Activated T-cell treated with anti-CD3 and anti-CD28 coated beads, Interleukin-2, amount 50 U/mL, for 72 hours (primary cell): ENCODE measurements at regions not wholly inside any gene's neighbourhood (a gene's known extent, or its start where the extent isn't known, plus 50 kb on each side); places are given as distances from the start of the nearest gene placed in this dataset.

Experiments
- ATAC-seq, 2 donors: fragments of 150-1000 bp; cut with Tn5 transposase; replicated peaks in 1 of 2; 2 replicates each; pipeline ENCODE4 v1.10.0; 2021; ENCODE audit warnings: moderate library complexity in 2 of 2, mild to moderate bottlenecking in 1 of 2
- DNase-seq, 2 donors: peaks; one replicate each; pipeline ENCODE4 v3.0.0; 2021 to 2022; ENCODE audit warnings: mixed read lengths in 1 of 2
- H3K27ac Mint-ChIP-seq: one replicate; pipeline ENCODE4 v1.8.0; 2022; ENCODE audit warnings: mild to moderate bottlenecking, moderate library complexity, mixed read lengths
- H3K27me3 Mint-ChIP-seq: one replicate; pipeline ENCODE4 v1.8.0; 2022; ENCODE audit warnings: low read depth, mixed read lengths
- H3K36me3 Mint-ChIP-seq, 2 donors: one replicate each; pipeline ENCODE4 v1.8.0; 2022; ENCODE audit warnings: mixed read lengths in 2 of 2, mild to moderate bottlenecking in 1 of 2; ENCODE audit not compliant: insufficient read depth in 2 of 2
- H3K4me1 Mint-ChIP-seq: one replicate; pipeline ENCODE4 v1.8.0; 2022; ENCODE audit warnings: low read depth, mixed read lengths
- H3K4me3 Mint-ChIP-seq, 2 donors: one replicate each; pipeline ENCODE4 v1.8.0; 2022; ENCODE audit warnings: mild to moderate bottlenecking in 2 of 2, mixed read lengths in 2 of 2, moderate library complexity in 2 of 2
- H3K9me3 Mint-ChIP-seq, 2 donors: one replicate each; pipeline ENCODE4 v1.8.0; 2022; ENCODE audit warnings: mixed read lengths in 2 of 2

DNA sequence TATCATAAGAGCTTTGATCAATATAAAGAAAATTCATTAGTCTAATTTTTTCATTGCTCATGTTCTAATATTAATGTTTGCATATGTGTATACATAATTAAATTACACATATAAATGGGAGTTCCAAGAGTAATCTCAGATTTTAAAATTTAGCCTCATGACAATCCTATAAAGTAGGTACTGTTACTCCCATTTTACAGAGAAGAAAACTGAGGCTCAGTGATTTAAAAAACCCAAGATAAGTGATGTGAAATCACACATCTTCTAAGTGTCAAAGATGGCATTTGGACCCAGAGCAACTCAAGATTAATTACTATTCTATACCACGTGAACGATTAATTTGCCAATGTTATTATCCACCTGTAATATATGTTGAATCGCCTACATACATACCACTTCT lies 122.3 kb downstream of the TM2D1 start:
- no peak for ATAC-seq
- Mint-ChIP-seq H3K36me3 (no peaks in the 10 kb centered on the region), H3K27ac (no peak overlapping the region), H3K4me1 (no peaks in the 10 kb centered on the region), H3K9me3 (no peaks in the 10 kb centered on the region), H3K27me3 (no peaks in the 10 kb centered on the region), H3K4me3 (no peak overlapping the region)
- DNase-seq = no peak

DNA sequence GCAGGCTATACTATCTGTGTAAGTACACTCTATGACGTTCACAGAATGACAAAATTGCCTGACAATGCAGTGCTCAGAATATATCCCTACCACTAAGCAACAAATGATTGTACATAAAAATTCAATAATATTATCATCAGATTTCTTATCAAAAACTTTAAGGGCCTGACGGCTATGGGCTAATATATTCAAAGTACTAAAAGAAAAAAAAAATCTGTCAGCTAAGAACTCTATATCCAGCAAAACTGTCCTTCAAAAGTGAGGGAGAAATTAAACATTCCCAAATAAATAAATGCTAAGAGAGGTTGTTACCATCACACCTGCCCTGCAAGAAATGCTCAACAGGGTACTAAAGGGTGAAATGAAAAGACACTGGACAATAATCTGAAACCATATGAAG lies 127.3 kb downstream of the TM2D1 start:
- Mint-ChIP-seq H3K36me3 (no peaks in the 10 kb centered on the region), H3K4me1 (no peaks in the 10 kb centered on the region), H3K4me3 (no peak overlapping the region), H3K9me3 (no peaks in the 10 kb centered on the region), H3K27me3 (peaks cover 5% of the 10 kb centered on the region), H3K27ac (no peak overlapping the region)
- ATAC-seq (no peak), DNase-seq (no peak)

DNA sequence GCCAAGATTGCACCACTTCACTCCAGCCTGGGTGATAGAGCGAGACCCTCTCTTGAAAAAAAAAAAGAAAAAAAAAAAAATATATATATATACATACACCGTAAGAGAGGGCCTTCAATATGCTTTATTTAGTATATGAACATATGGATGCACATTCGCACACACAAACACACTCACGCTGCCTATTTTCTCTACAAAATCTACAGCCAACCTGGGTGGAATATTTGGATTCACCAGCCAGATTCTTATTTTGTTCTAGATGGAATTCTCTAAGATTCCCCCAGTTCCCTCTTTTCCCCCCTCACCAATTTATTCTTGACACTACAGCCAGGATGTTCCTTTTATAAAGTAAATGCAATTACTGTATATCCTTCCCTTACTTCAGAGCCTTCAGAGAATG lies 131.6 kb downstream of the TM2D1 start:
- Mint-ChIP-seq H3K4me1 (no peaks in the 10 kb centered on the region), H3K4me3 (no peak overlapping the region), H3K36me3 (no peaks in the 10 kb centered on the region), H3K27me3 (peaks cover 5% of the 10 kb centered on the region), H3K27ac (no peak overlapping the region), H3K9me3 (no peaks in the 10 kb centered on the region)
- no peak for DNase-seq
- ATAC-seq = no peak

DNA sequence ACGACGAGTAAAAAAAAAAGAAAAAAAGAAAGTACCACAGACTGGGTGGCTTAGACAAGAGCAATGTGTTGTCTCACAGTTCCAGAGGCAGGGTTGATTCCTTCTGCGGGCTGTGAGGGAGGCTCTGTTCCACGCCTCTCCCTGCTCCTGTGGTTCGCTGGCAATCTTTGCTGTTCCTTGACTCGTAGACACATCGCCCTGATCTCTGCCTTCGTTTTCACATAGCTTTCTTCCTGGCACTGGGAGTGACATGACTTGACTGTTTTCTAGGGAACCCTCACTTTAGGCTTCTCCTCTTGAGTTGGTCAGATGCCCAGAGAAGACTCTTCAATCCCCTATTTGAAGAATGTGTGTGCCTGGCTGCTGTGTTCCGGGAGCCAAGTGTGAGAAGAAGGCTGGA lies 133.6 kb downstream of the TM2D1 start:
- Mint-ChIP-seq H3K27me3 (peaks cover 5% of the 10 kb centered on the region), H3K9me3 (no peaks in the 10 kb centered on the region), H3K36me3 (no peaks in the 10 kb centered on the region), H3K4me1 (no peaks in the 10 kb centered on the region), H3K27ac (no peak overlapping the region), H3K4me3 (no peak overlapping the region)
- DNase-seq = no peak
- ATAC-seq = no peak

DNA sequence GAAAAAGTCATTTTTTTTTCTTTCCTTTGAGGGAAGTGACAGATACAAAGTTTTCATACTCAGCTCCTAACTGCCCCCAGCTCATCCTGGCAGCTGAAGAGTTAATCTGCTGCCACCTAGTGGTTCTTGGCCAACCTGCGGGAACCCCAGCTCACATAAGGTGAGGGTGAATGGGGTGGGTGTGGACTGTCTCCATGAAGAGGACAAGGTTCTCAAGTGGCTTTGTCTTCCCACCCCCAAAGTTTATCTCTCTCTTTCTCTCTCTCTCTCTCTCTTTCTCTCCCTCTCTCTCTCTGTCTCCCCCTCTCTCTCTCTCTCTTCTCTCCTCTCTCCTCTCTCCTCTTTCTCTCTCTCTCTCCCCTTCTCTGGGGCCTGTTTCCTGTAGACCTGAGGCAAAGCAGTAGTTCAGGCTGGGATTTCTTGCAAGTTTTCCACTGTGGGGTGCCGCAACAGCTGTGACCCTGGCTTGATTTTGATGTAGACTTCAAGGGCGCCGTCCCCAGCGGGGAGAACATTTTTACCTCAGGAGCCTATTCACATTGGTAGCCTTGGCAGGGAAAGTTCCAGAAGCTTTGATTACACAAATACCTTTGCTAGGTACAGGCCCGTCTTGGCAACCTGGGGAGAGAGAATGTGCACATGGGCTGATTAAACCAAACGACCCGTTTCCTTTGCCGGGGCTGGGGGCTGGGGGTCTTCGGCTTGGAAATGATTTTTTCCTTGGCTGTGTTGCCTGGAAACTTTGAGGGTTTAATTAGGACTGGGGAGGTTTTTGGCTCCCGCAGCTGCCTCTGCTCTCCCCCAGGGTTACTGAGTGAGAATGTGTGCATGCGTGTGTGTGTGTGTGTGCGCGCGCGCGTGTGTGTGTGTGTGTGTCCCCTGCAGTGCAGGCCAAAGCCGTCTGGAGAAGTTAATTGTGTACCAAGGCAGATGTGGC lies 135.9 kb downstream of the TM2D1 start:
- H3K36me3 Mint-ChIP-seq = no peaks in the 10 kb centered on the region
- ATAC-seq (peak; percentile 86 to 91), DNase-seq (peak; percentile 71 to 76)
- H3K27me3 Mint-ChIP-seq = peaks cover 3% of the 10 kb centered on the region
- no peak overlapping the region for H3K4me3 Mint-ChIP-seq
- H3K27ac Mint-ChIP-seq = no peak overlapping the region
- no peaks in the 10 kb centered on the region for H3K4me1 Mint-ChIP-seq
- no peaks in the 10 kb centered on the region for H3K9me3 Mint-ChIP-seq

DNA sequence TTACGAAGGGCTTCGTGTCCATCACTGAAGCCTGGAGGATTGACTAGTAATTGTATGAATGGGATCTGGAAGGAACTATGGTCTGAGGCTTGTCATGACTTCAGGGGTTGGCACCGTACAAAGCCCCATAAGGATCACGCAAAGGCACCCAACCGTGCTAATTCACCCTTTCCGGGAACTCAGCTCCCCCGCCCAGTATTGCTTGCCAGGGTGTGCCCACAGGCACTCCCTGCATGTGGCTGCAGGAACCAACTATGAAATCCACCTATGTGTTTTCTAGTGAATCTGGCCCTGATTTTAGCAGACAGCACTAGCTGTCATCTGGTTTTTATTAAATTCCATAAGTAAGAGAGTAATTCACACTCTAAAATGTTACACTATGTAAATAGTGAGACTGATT lies 139.2 kb downstream of the TM2D1 start:
- no peak overlapping the region for H3K27ac Mint-ChIP-seq
- H3K4me1 Mint-ChIP-seq = no peaks in the 10 kb centered on the region
- H3K4me3 Mint-ChIP-seq = no peak overlapping the region
- no peaks in the 10 kb centered on the region for H3K36me3 Mint-ChIP-seq
- ATAC-seq (no peak), DNase-seq (no peak)
- peaks cover 8% of the 10 kb centered on the region for H3K27me3 Mint-ChIP-seq
- no peaks in the 10 kb centered on the region for H3K9me3 Mint-ChIP-seq

DNA sequence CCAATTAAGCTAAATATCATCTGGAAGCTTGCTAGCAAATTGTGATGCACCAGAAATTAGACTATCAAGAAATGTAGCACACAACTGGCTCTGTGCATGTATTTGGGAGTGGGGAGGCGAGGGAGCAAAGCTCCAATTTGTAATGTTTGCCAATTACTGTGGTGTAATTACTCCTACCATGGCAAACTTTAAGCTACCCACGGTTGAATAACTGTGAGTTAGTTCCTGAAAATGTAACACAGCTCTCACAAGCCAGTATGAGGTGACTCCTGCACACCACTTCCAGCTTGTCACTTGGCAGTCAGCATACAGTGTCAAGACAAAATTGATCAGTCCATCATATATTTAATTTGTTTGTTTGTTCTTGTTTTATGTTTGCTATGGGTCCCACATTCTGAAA lies 141.2 kb downstream of the TM2D1 start:
- Mint-ChIP-seq H3K36me3 (no peaks in the 10 kb centered on the region), H3K9me3 (no peaks in the 10 kb centered on the region), H3K4me3 (no peak overlapping the region), H3K27me3 (peaks cover 8% of the 10 kb centered on the region), H3K27ac (no peak overlapping the region), H3K4me1 (no peaks in the 10 kb centered on the region)
- ATAC-seq = no peak
- no peak for DNase-seq

DNA sequence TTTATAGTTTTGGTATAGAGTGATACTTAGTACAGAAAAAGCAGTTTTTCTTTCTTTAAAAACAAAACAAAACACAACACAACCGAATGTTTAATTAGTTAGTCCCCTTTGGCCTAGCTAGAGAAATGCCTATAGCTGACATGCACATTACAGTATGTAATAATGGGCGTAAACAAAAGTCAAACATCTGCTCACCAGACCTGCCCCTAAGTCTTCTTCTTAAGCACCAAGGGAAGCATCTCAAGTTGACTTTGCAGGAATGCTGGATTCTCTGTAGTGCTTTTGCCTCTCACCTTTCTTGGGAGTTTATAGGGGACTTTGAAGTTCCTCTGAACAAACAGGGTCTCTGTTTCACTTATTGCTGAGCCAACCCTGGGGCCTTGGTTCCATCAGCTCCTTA lies 143.7 kb downstream of the TM2D1 start:
- no peak overlapping the region for H3K27ac Mint-ChIP-seq
- DNase-seq (no peak), ATAC-seq (no peak)
- H3K9me3 Mint-ChIP-seq = peaks cover 0 to 3% of the 10 kb centered on the region in 2 donors
- H3K36me3 Mint-ChIP-seq = no peaks in the 10 kb centered on the region
- no peaks in the 10 kb centered on the region for H3K4me1 Mint-ChIP-seq
- H3K4me3 Mint-ChIP-seq = no peak overlapping the region
- H3K27me3 Mint-ChIP-seq = peaks cover 15% of the 10 kb centered on the region

DNA sequence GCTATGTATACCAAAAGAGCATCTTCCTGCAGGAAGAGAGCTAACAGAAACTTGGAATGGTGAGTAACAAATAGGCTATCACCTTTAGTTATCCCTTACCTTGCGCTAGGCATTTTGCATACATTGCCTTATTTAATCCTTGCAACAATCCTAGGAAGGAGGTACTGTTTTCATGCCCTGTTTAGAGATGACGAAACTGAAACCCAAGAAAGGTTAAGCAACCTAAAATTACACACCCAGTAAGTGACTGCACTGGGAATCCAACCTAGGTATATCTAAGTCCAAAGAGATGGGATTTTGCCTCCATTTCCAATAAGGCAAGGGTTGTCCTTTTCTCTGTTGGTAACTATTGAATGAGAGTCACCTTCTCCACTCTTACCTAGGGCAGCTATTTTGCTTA lies 144.5 kb downstream of the TM2D1 start:
- no peak overlapping the region for H3K4me3 Mint-ChIP-seq
- peaks cover 0 to 3% of the 10 kb centered on the region in 2 donors for H3K9me3 Mint-ChIP-seq
- ATAC-seq (no peak), DNase-seq (no peak)
- no peak overlapping the region for H3K27ac Mint-ChIP-seq
- H3K27me3 Mint-ChIP-seq = peaks cover 15% of the 10 kb centered on the region
- no peaks in the 10 kb centered on the region for H3K36me3 Mint-ChIP-seq
- no peaks in the 10 kb centered on the region for H3K4me1 Mint-ChIP-seq

DNA sequence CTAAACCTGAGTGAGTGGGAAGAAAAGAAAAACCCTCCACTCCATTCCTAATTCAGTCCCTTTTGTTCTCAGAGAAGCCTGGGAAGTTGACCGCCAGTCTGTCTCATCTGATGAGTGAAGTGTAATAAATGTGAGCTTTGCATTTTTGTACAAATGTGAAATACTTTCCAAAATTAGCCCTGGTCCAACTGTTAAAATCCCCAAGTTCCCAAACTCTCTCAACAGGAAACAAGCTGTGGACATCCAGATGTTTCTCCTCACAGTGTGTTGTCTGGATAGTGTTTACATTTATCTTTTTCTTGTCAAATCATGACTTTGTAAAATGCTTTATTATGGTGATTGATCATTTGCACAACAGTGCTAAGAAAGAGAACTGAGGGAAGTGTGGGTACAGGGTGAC lies 145.1 kb downstream of the TM2D1 start:
- Mint-ChIP-seq H3K36me3 (no peaks in the 10 kb centered on the region), H3K4me3 (no peak overlapping the region)

DNA sequence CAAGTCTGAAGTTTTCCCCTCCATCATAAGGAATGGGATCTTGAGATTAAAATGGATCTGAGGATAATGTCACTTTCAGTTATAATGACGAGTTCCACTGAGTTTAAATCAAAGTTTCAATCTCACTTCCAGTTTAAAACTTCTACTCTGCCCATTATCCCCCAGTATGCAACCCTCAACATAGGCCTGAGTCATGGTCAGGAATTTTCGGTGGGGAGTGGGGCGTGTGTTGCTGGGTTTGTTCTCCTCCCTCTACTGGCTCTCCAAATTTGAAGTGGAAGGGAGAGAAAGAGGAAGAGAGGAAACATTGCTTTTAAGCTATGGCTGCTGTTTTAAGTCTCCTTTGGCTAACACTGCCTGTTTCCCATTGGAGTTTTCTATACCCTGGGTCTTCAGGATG lies 152.9 kb downstream of the TM2D1 start:
- no peak for ATAC-seq
- Mint-ChIP-seq H3K36me3 (no peaks in the 10 kb centered on the region), H3K27ac (no peak overlapping the region), H3K4me1 (no peaks in the 10 kb centered on the region), H3K4me3 (no peak overlapping the region), H3K27me3 (no peaks in the 10 kb centered on the region), H3K9me3 (no peaks in the 10 kb centered on the region)
- no peak for DNase-seq

More for the DNA sequence above, 145.1 kb downstream of the TM2D1 start:
- H3K4me1 Mint-ChIP-seq = no peaks in the 10 kb centered on the region
- peaks cover 0 to 3% of the 10 kb centered on the region in 2 donors for H3K9me3 Mint-ChIP-seq
- ATAC-seq (no peak), DNase-seq (no peak)
- H3K27ac Mint-ChIP-seq = no peak overlapping the region
- peaks cover 15% of the 10 kb centered on the region for H3K27me3 Mint-ChIP-seq

DNA sequence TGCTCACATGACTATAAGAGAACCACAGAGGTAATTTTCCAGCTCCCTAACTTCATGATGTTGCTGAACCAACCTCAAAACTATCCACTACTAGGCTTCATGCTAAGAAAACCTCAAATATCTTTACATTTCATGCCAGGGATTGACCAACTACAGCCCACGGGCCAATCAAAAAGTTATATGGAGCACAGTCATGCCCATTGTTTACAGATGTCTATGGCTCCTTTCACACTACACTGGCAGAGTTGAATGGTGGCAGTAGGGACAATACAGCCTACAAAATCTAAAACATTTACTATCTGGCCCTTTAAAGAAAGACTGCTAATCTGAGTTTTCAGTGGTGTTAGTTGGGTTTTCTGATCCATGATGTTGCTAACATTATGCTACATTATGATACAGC lies 154.8 kb downstream of the TM2D1 start:
- no peak overlapping the region for H3K4me3 Mint-ChIP-seq
- H3K27ac Mint-ChIP-seq = no peak overlapping the region

DNA sequence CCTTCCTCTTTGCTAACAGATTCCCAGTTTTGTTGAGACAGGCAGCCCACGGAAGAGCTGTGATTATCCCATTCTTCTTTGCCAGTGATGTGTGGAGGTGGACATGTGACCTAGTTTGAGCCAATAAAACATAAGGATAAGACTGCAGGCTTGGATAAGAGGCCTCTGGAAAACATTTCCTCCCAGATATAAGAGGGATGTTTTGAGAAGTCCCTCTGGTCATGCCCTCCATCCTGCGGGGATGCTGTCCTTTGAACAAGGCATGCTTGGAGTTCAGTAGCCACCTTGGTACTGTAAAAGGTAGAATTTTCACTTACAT lies 155.7 kb downstream of the TM2D1 start:
- no peaks in the 10 kb centered on the region for H3K4me1 Mint-ChIP-seq
- ATAC-seq (no peak), DNase-seq (no peak)
- no peak overlapping the region for H3K4me3 Mint-ChIP-seq
- H3K9me3 Mint-ChIP-seq = peaks cover 5 to 10% of the 10 kb centered on the region in 2 donors
- H3K27me3 Mint-ChIP-seq = no peaks in the 10 kb centered on the region
- no peak overlapping the region for H3K27ac Mint-ChIP-seq
- peaks cover 0 to 7% of the 10 kb centered on the region in 2 donors for H3K36me3 Mint-ChIP-seq

More for the DNA sequence above, 154.8 kb downstream of the TM2D1 start:
- no peaks in the 10 kb centered on the region for H3K4me1 Mint-ChIP-seq
- H3K27me3 Mint-ChIP-seq = no peaks in the 10 kb centered on the region
- ATAC-seq (no peak), DNase-seq (no peak)
- peaks cover 4 to 5% of the 10 kb centered on the region in 2 donors for H3K9me3 Mint-ChIP-seq
- H3K36me3 Mint-ChIP-seq = peaks cover 0 to 3% of the 10 kb centered on the region in 2 donors
